GM19025 (cell line): ENCODE measurements at regions not wholly inside any gene's neighbourhood (a gene's known extent, or its start where the extent isn't known, plus 50 kb on each side); places are given as distances from the start of the nearest gene placed in this dataset.

Source experiments
- ATAC-seq: cut with Tn5 transposase; IDR thresholded peaks from one replicate; pipeline ENCODE4 v1.9.1; 2021; ENCODE audit warnings: mild to moderate bottlenecking, low read depth, moderate library complexity; ENCODE audit not compliant: unreplicated experiment

- no peak for ATAC-seq
Observed at GRCh38 chr17:79379700-79380445, 231.0 kb downstream of the RBFOX3 start.

GRCh38 chr17:79377230-79377786 lies 233.5 kb downstream of the RBFOX3 start:
- ATAC-seq = no peak

- ATAC-seq = no peak
Observed at GRCh38 chr17:79374807-79375206, 236.0 kb downstream of the RBFOX3 start.

GRCh38 chr17:79374087-79374689 lies 236.7 kb downstream of the RBFOX3 start:
- ATAC-seq = no peak

- no peak for ATAC-seq
Observed at GRCh38 chr17:79372470-79373238, 238.2 kb downstream of the RBFOX3 start.

- ATAC-seq = no peak
Observed at GRCh38 chr17:79371984-79372383, 238.9 kb downstream of the RBFOX3 start.

GRCh38 chr17:79370594-79370993 lies 240.3 kb downstream of the RBFOX3 start:
- ATAC-seq = no peak

- ATAC-seq = no peak
Observed at GRCh38 chr17:79370126-79370525, 240.7 kb downstream of the RBFOX3 start.

- no peak for ATAC-seq
Observed at GRCh38 chr17:79369532-79369931, 241.3 kb downstream of the RBFOX3 start.

- ATAC-seq = no peak
Observed at GRCh38 chr17:79369001-79369400, 241.8 kb downstream of the RBFOX3 start.

- no peak for ATAC-seq
Observed at GRCh38 chr17:79368521-79368920, 242.3 kb downstream of the RBFOX3 start.

GRCh38 chr17:79366988-79367571 lies 243.8 kb downstream of the RBFOX3 start:
- ATAC-seq = no peak

- no peak for ATAC-seq
Observed at GRCh38 chr17:79365836-79366770, 244.7 kb downstream of the RBFOX3 start.

- ATAC-seq = no peak
Observed at GRCh38 chr17:79365351-79365750, 245.5 kb downstream of the RBFOX3 start.

- ATAC-seq = no peak
Observed at GRCh38 chr17:79364315-79365094, 246.3 kb downstream of the RBFOX3 start.

- ATAC-seq = no peak
Observed at GRCh38 chr17:79363552-79364275, 247.1 kb downstream of the RBFOX3 start.

GRCh38 chr17:79362772-79363305 lies 248.0 kb downstream of the RBFOX3 start:
- ATAC-seq = no peak
